ENCODE measurements at regions not wholly inside any gene's neighbourhood (a gene's known extent, or its start where the extent isn't known, plus 50 kb on each side); places are given as distances from the start of the nearest gene placed in this dataset.

DNA sequence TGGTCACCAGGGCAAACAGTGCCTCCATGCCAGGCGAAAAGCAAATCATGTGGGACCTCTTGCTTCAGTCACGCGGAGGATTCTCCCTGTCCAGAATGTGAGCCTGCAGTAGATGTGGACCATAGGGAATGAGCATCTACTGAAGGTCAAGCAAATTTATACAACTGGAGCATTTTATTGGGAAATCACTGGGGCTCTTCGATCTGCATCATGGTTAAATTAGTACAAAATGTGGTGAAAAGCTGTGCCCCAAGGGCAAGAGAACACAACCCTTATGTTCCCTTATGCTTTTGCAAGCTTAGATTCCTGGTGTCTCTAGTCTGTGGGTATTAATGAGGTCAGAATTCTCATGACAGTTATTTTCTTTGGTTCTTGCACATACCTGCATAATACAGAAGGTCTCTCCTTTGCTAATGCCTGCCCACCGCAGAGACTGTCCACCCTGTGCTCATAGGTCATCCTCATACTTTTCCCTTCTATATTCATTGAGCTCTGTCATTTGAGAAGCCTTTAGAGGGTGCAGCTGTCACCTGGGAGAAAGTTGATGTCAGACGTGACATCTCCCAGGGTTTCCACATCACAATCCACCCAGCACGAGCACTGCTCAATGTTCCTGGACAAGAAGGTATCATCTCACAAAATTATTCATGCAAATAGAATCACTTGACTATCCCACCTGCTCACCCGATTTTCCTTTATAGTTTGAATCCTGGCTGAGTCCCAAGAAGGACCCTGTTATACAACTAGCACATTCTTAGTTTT, 111.7 kb downstream of the NXNL2 start:
- no peaks in the 10 kb centered on the region for H3K4me1 Mint-ChIP-seq
- Histone ChIP-seq H3K27me3 (ENCODE audit: insufficient read depth, low read length) (no peaks in the 10 kb centered on the region), H3K27ac (ENCODE audit: low read depth, low read length) (no peak overlapping the region), H3K4me3 (ENCODE audit: low read length in 2 of 2) (no peak overlapping the region), H3K9me3 (ENCODE audit: control insufficient read depth in 1 of 2, low read length in 2 of 2) (no peaks in the 10 kb centered on the region), H3K36me3 (ENCODE audit: insufficient read depth, low read length) (no peaks in the 10 kb centered on the region), H3K4me1 (ENCODE audit: insufficient read depth, low read length) (no peaks in the 10 kb centered on the region)
- peaks cover 0 to 16% (median 2%) of the 10 kb centered on the region in 8 donors for H3K9me3 Mint-ChIP-seq
- intact Hi-C loops (cut with micrococcal nuclease), result no loop called here
- no peak overlapping the region for H3K4me3 Mint-ChIP-seq
- DNase-seq, result no peak
- POLR2A ChIA-PET (ENCODE audit: partially characterized antibody), result no interaction called here
- no peaks in the 10 kb centered on the region for H3K36me3 Mint-ChIP-seq
- H3K27ac Mint-ChIP-seq, result no peak overlapping the region
- CTCF ChIA-PET (ENCODE audit: partially characterized antibody), result no interaction called here
- peaks cover 17 to 20% of the 10 kb centered on the region in 2 donors for H3K27me3 Mint-ChIP-seq

DNA sequence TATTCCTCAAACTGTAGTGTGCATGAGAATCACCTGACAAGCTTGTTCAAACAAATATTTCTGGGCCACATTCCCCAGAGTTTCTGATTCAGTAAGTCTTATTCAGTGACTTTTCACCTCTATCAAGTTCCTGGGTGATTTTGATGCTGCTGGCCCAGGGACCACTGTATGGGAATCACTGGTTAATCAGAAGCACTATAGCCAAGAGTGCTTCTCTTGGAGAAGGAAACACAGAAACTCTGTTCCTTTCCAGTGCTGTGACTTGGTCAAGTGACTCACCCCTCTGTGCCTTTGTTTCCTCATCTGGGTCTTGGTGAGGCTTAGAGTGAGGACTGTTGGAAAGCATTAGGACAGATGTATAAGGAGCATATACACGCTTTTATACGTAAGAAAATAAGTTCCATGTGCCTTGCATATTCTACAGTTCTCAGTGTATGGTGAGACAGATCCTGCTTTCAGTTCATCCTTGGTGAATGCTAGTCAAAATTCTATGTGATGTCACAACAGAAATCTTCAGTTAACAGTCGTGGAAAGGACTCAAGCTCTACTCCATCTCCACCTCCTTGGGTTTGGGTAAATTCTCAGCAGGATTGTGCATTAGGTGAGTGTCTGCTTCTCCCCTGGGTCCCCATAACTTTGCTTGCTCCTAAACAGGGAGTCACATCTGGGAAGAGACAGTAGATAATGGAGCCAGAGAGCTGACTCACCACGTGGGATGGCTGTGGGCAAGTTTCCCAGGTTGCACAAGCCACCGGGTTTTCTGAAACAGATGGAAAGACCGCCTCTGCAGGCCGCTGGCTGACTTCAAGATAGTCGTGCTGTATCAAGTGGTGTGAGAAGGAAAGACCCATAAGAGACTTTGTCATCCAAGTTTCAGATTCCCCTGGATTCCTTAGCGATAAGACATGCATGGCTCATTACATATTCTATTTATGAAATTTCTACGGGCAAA, 117.0 kb downstream of the NXNL2 start:
- Mint-ChIP-seq H3K27me3 (peaks cover 8 to 20% of the 10 kb centered on the region in 2 donors), H3K36me3 (no peaks in the 10 kb centered on the region), H3K27ac (no peak overlapping the region), H3K9me3 (no peaks in the 10 kb centered on the region), H3K4me1 (no peaks in the 10 kb centered on the region), H3K4me3 (no peak overlapping the region)
- intact Hi-C loops (cut with micrococcal nuclease), result no loop called here
- no peaks in the 10 kb centered on the region for H3K9me3 ChIP-seq (ENCODE audit: control insufficient read depth in 1 of 2, low read length in 2 of 2)
- ChIA-PET CTCF (ENCODE audit: partially characterized antibody) (no interaction called here), POLR2A (ENCODE audit: partially characterized antibody) (no interaction called here)
- H3K27ac ChIP-seq (ENCODE audit: low read depth, low read length), result no peak overlapping the region
- no peaks in the 10 kb centered on the region for H3K27me3 ChIP-seq (ENCODE audit: insufficient read depth, low read length)
- H3K36me3 ChIP-seq (ENCODE audit: insufficient read depth, low read length), result no peaks in the 10 kb centered on the region
- no peaks in the 10 kb centered on the region for H3K4me1 ChIP-seq (ENCODE audit: insufficient read depth, low read length)
- H3K4me3 ChIP-seq (ENCODE audit: low read length in 2 of 2), result no peak overlapping the region
- no peak for DNase-seq

DNA sequence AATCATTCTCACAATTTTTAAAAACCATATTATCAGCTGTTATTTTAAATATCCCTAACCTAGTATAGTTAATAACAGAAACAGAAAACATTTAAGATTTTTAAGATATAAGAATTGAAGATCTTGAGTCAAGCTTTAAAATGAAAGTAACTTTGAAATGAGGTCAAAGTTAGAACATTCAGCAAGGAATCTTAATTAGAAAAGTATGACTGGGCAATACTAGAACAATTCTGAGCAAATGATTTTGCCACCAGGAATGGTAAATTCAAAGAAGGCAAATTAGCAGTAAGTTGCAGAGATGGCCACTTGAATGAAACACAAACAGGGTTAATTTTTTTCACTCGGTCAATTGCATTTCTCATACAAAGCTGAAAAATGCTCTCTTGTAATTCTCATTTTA, 117.9 kb downstream of the NXNL2 start:
- no peak overlapping the region for H3K27ac Mint-ChIP-seq

DNA sequence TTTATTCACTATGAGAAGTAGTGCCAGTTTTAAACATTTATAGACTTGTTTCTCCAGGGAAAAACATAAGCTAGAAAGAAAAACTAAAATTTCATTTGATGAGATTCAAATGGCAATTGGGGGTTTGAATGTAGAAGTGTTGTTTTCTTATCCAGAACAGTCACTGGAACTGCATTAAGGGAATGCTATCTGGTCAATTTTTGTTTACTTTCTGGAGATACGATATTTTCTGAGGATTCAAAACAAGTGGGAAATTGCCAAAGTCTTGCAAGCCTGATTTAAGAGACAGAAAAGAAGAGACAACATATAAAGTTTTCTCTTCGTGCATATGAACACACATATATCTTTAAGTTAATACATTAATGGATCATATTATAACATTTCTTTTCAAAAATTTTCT, 118.4 kb downstream of the NXNL2 start:
- no peak for DNase-seq
- H3K27ac Mint-ChIP-seq, result no peak overlapping the region
- Histone ChIP-seq H3K27me3 (ENCODE audit: insufficient read depth, low read length) (no peaks in the 10 kb centered on the region), H3K4me3 (ENCODE audit: low read length in 2 of 2) (no peak overlapping the region), H3K36me3 (ENCODE audit: insufficient read depth, low read length) (no peaks in the 10 kb centered on the region), H3K9me3 (ENCODE audit: control insufficient read depth in 1 of 2, low read length in 2 of 2) (no peaks in the 10 kb centered on the region), H3K27ac (ENCODE audit: low read depth, low read length) (no peak overlapping the region), H3K4me1 (ENCODE audit: insufficient read depth, low read length) (no peaks in the 10 kb centered on the region)
- CTCF ChIA-PET (ENCODE audit: partially characterized antibody), result no interaction called here
- H3K27me3 Mint-ChIP-seq, result peaks cover 8 to 14% of the 10 kb centered on the region in 2 donors
- H3K4me3 Mint-ChIP-seq, result no peak overlapping the region
- no peaks in the 10 kb centered on the region for H3K4me1 Mint-ChIP-seq
- POLR2A ChIA-PET (ENCODE audit: partially characterized antibody), result no interaction called here
- intact Hi-C loops (cut with micrococcal nuclease), result no loop called here
- no peaks in the 10 kb centered on the region for H3K9me3 Mint-ChIP-seq
- H3K36me3 Mint-ChIP-seq, result no peaks in the 10 kb centered on the region

More for the DNA sequence above, 117.9 kb downstream of the NXNL2 start:
- CTCF ChIA-PET (ENCODE audit: partially characterized antibody), result no interaction called here
- H3K27me3 Mint-ChIP-seq, result peaks cover 8 to 14% of the 10 kb centered on the region in 2 donors
- H3K4me1 Mint-ChIP-seq, result no peaks in the 10 kb centered on the region
- H3K27ac ChIP-seq (ENCODE audit: low read depth, low read length), result no peak overlapping the region
- H3K36me3 ChIP-seq (ENCODE audit: insufficient read depth, low read length), result no peaks in the 10 kb centered on the region
- H3K4me3 ChIP-seq (ENCODE audit: low read length in 2 of 2), result no peak overlapping the region
- no peaks in the 10 kb centered on the region for H3K27me3 ChIP-seq (ENCODE audit: insufficient read depth, low read length)
- H3K4me3 Mint-ChIP-seq, result no peak overlapping the region
- H3K36me3 Mint-ChIP-seq, result no peaks in the 10 kb centered on the region
- no peaks in the 10 kb centered on the region for H3K9me3 ChIP-seq (ENCODE audit: control insufficient read depth in 1 of 2, low read length in 2 of 2)
- no peak for DNase-seq
- intact Hi-C loops (cut with micrococcal nuclease), result no loop called here
- H3K4me1 ChIP-seq (ENCODE audit: insufficient read depth, low read length), result no peaks in the 10 kb centered on the region
- POLR2A ChIA-PET (ENCODE audit: partially characterized antibody), result no interaction called here
- no peaks in the 10 kb centered on the region for H3K9me3 Mint-ChIP-seq

DNA sequence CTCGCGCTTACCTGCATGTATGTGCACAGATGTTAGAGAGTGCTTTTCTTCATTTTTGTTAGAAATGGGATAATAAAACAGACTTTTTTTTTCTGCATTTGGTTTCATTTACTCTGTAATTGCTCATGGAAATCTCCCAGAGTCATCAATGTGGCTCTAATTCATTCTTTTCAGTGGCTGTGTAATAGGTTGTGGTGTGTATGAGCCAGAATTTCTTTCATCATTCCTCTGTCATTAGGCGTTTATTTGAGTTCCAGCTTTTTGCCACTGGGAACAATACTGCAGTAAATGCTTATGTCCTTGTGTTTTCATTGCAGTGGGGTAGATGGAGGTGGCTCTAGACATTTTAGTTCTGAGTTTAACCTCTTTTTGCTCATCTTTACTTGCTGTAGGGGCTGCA, 118.9 kb downstream of the NXNL2 start:
- no peak overlapping the region for H3K4me3 Mint-ChIP-seq
- H3K27me3 ChIP-seq (ENCODE audit: insufficient read depth, low read length), result no peaks in the 10 kb centered on the region
- H3K4me1 Mint-ChIP-seq, result no peaks in the 10 kb centered on the region
- no peak for DNase-seq
- H3K9me3 Mint-ChIP-seq, result no peaks in the 10 kb centered on the region
- H3K9me3 ChIP-seq (ENCODE audit: control insufficient read depth in 1 of 2, low read length in 2 of 2), result no peaks in the 10 kb centered on the region
- no peak overlapping the region for H3K27ac Mint-ChIP-seq
- intact Hi-C loops (cut with micrococcal nuclease), result no loop called here
- ChIA-PET CTCF (ENCODE audit: partially characterized antibody) (no interaction called here), POLR2A (ENCODE audit: partially characterized antibody) (no interaction called here)
- no peaks in the 10 kb centered on the region for H3K36me3 Mint-ChIP-seq
- no peaks in the 10 kb centered on the region for H3K36me3 ChIP-seq (ENCODE audit: insufficient read depth, low read length)
- H3K4me1 ChIP-seq (ENCODE audit: insufficient read depth, low read length), result no peaks in the 10 kb centered on the region
- peaks cover 8 to 14% of the 10 kb centered on the region in 2 donors for H3K27me3 Mint-ChIP-seq
- no peak overlapping the region for H3K27ac ChIP-seq (ENCODE audit: low read depth, low read length)
- H3K4me3 ChIP-seq (ENCODE audit: low read length in 2 of 2), result no peak overlapping the region

DNA sequence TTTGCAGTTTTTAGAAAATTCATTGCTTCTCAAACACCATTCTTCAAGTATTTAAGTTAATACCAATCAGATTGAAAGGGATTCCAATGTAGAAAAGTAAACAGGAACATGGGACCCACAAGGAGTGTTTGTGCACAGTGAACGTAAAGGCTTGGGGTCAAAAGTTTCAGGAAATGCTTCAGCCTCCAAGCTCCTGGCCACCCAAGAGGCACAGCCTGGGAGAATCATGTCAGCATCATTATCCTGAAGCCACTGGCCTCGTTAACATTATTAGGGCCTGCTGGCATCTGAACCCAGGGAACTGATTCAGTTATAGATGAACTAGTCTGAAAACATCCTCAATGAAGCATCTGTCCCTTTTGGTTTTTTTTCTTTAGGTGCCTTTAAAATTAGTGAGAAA, 122.9 kb downstream of the NXNL2 start:
- Histone ChIP-seq H3K4me3 (ENCODE audit: low read length in 2 of 2) (no peak overlapping the region), H3K9me3 (ENCODE audit: control insufficient read depth in 1 of 2, low read length in 2 of 2) (no peaks in the 10 kb centered on the region), H3K27me3 (ENCODE audit: insufficient read depth, low read length) (no peaks in the 10 kb centered on the region), H3K36me3 (ENCODE audit: insufficient read depth, low read length) (no peaks in the 10 kb centered on the region), H3K4me1 (ENCODE audit: insufficient read depth, low read length) (no peaks in the 10 kb centered on the region), H3K27ac (ENCODE audit: low read depth, low read length) (no peak overlapping the region)
- H3K4me3 Mint-ChIP-seq, result no peak overlapping the region
- ChIA-PET CTCF (ENCODE audit: partially characterized antibody) (no interaction called here), POLR2A (ENCODE audit: partially characterized antibody) (no interaction called here)
- no peak overlapping the region for H3K27ac Mint-ChIP-seq
- H3K36me3 Mint-ChIP-seq, result no peaks in the 10 kb centered on the region
- no peaks in the 10 kb centered on the region for H3K4me1 Mint-ChIP-seq
- H3K9me3 Mint-ChIP-seq, result no peaks in the 10 kb centered on the region
- peaks cover 5 to 6% of the 10 kb centered on the region in 2 donors for H3K27me3 Mint-ChIP-seq
- DNase-seq, result no peak
- intact Hi-C loops (cut with micrococcal nuclease), result no loop called here

DNA sequence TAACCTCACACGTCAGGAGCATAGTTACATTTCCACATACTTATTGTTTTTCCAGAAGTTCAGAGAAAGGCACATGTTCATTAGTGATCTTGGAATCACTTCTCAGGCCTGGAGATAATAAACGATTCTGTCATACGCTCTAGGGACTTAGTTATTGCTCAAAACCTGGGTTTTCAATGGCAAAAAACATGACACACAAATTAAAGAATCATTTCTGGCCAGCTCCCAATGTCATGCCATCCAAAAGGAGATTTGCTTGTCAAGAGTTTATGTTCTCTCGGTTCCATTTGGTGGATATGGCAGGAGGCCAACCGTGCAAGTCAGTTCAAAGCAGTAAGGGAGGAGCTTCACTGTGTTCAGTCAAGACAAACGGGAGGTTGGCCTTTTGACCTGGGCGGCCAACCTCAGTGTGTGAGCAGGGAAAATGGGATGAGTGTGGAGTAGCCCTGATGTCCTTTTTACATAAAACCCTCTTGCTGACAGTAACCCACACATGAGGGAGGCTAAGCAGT, 123.4 kb downstream of the NXNL2 start:
- Mint-ChIP-seq H3K36me3 (no peaks in the 10 kb centered on the region), H3K27ac (no peak overlapping the region), H3K4me3 (no peak overlapping the region), H3K27me3 (peaks cover 5% of the 10 kb centered on the region in 2 donors), H3K9me3 (no peaks in the 10 kb centered on the region), H3K4me1 (no peaks in the 10 kb centered on the region)
- Histone ChIP-seq H3K27me3 (ENCODE audit: insufficient read depth, low read length) (no peaks in the 10 kb centered on the region), H3K4me1 (ENCODE audit: insufficient read depth, low read length) (no peaks in the 10 kb centered on the region), H3K27ac (ENCODE audit: low read depth, low read length) (no peak overlapping the region), H3K36me3 (ENCODE audit: insufficient read depth, low read length) (no peaks in the 10 kb centered on the region), H3K4me3 (ENCODE audit: low read length in 2 of 2) (no peak overlapping the region), H3K9me3 (ENCODE audit: control insufficient read depth in 1 of 2, low read length in 2 of 2) (no peaks in the 10 kb centered on the region)
- intact Hi-C loops (cut with micrococcal nuclease), result no loop called here
- DNase-seq, result no peak
- ChIA-PET CTCF (ENCODE audit: partially characterized antibody) (no interaction called here), POLR2A (ENCODE audit: partially characterized antibody) (no interaction called here)
